IMR-90 (cell line): ENCODE measurements at regions not wholly inside any gene's neighbourhood (a gene's known extent, or its start where the extent isn't known, plus 50 kb on each side); places are given as distances from the start of the nearest gene placed in this dataset.

Source experiments
- ATAC-seq: fragments of 200-7000 bp; cut with Tn5 transposase; 2 replicates; pipeline ENCODE4 v1.9.1; 2020; ENCODE audit warnings: low read depth, mild to moderate bottlenecking, moderate library complexity
- BruUV-seq: library from RNA; stranded (reverse); fragments of 400-500 nt; replicated peaks from 2 replicates; lab custom pipeline; 2021; lab: Mats Ljungman, UMichigan
- CTCF ChIA-PET: fragments of 300-600 bp; formaldehyde crosslinking; extraction: SDS; loops from one replicate; lab custom pipeline; 2021; ENCODE audit warnings: antibody characterized with exemption; lab: Yijun Ruan, JAX
- POLR2A ChIA-PET: fragments of 300-600 bp; sonication (Branson Sonifier 250); formaldehyde crosslinking; loops from one replicate; lab custom pipeline; 2022; ENCODE audit warnings: antibody characterized with exemption; ENCODE audit not compliant: unreplicated experiment; lab: Charles Lee
- DNase-seq: peaks from one replicate; pipeline ENCODE4 v3.0.0; 2013
- H2AFZ ChIP-seq: replicated peaks from 2 replicates; pipeline ENCODE3; 2013; ENCODE audit warnings: low read length, mild to moderate bottlenecking; ENCODE audit not compliant: poor library complexity
- H2AK5ac ChIP-seq: 2 replicates; pipeline ENCODE4 v1.6.1; 2013; ENCODE audit warnings: low read depth, low read length, inconsistent platforms
- H2AK9ac ChIP-seq: replicated peaks from 2 replicates; pipeline ENCODE3; 2013; ENCODE audit warnings: mild to moderate bottlenecking, low read depth, low read length, moderate library complexity; ENCODE audit not compliant: poor library complexity
- H2BK120ac ChIP-seq: 2 replicates; pipeline ENCODE4 v1.6.1; 2013; ENCODE audit warnings: low read depth, low read length, inconsistent platforms
- H2BK15ac ChIP-seq: 3 replicates; pipeline ENCODE4 v1.6.1; 2013; ENCODE audit warnings: low read depth, low read length, inconsistent platforms
- H2BK20ac ChIP-seq: 2 replicates; pipeline ENCODE4 v1.6.1; 2013; ENCODE audit warnings: low read depth, mild to moderate bottlenecking, inconsistent platforms, low read length, moderate library complexity
- H2BK5ac ChIP-seq: 2 replicates; pipeline ENCODE4 v1.6.1; 2013; ENCODE audit warnings: mild to moderate bottlenecking, low read depth, low read length, inconsistent platforms; ENCODE audit not compliant: poor library complexity, severe bottlenecking
- H3K14ac ChIP-seq: replicated peaks from 2 replicates; pipeline ENCODE4 v1.6.1; 2013; ENCODE audit warnings: low read depth, low read length, inconsistent platforms
- H3K18ac ChIP-seq: 2 replicates; pipeline ENCODE4 v1.6.1; 2013; ENCODE audit warnings: low read depth, low read length, control low read depth
- H3K23ac ChIP-seq: 2 replicates; pipeline ENCODE4 v1.6.1; 2013; ENCODE audit warnings: low read depth, low read length, inconsistent platforms
- H3K27ac ChIP-seq: 2 replicates; pipeline ENCODE4 v1.5.1; 2013; ENCODE audit warnings: mild to moderate bottlenecking, control low read depth, low read length; ENCODE audit not compliant: insufficient read depth
- H3K27me3 ChIP-seq: 2 replicates; pipeline ENCODE4 v1.6.1; 2013; ENCODE audit warnings: low read length; ENCODE audit not compliant: control insufficient read depth, insufficient read depth
- H3K36me3 ChIP-seq: 2 replicates; pipeline ENCODE4 v1.6.1; 2013; ENCODE audit warnings: low read length, mixed read lengths; ENCODE audit not compliant: control insufficient read depth, insufficient read depth
- H3K4ac ChIP-seq: 2 replicates; pipeline ENCODE4 v1.6.1; 2013; ENCODE audit warnings: low read depth, low read length, inconsistent platforms
- H3K4me1 ChIP-seq: 2 replicates; pipeline ENCODE4 v1.6.1; 2013; ENCODE audit warnings: low read length, mixed read lengths; ENCODE audit not compliant: control insufficient read depth, insufficient read depth
- H3K4me2 ChIP-seq: 2 replicates; pipeline ENCODE4 v1.6.1; 2013; ENCODE audit warnings: low read depth, mild to moderate bottlenecking, control low read depth, low read length, moderate library complexity
- H3K4me3 ChIP-seq: 2 replicates; pipeline ENCODE4 v1.5.1; 2013; ENCODE audit warnings: low read depth, mild to moderate bottlenecking, control low read depth, low read length, moderate library complexity; ENCODE audit not compliant: insufficient read depth
- H3K56ac ChIP-seq: 2 replicates; pipeline ENCODE4 v1.6.1; 2013; ENCODE audit warnings: low read length, inconsistent platforms; ENCODE audit not compliant: insufficient read depth; ENCODE audit errors: extremely low read depth
- H3K79me1 ChIP-seq, 2 experiments: 2 replicates each; pipeline ENCODE4 v1.6.1; 2013; ENCODE audit warnings: low read length in 2 of 2, inconsistent platforms in 1 of 2, low read depth in 1 of 2
- H3K9ac ChIP-seq: 2 replicates; pipeline ENCODE4 v1.6.1; 2013; ENCODE audit warnings: low read depth, low read length, control low read depth
- H3K9me1 ChIP-seq: 2 replicates; pipeline ENCODE4 v1.6.1; 2013; ENCODE audit warnings: low read length, inconsistent platforms; ENCODE audit not compliant: insufficient read depth
- H3K9me3 ChIP-seq: 2 replicates; pipeline ENCODE4 v1.6.1; 2013; ENCODE audit warnings: low read length; ENCODE audit not compliant: control insufficient read depth, insufficient read depth
- H4K20me1 ChIP-seq: 2 replicates; pipeline ENCODE4 v1.6.1; 2013; ENCODE audit warnings: low read length, inconsistent platforms; ENCODE audit not compliant: insufficient read depth
- H4K5ac ChIP-seq: 2 replicates; pipeline ENCODE4 v1.6.1; 2013; ENCODE audit warnings: mild to moderate bottlenecking, low read depth, low read length, control low read depth
- H4K8ac ChIP-seq, 2 experiments: 2 replicates each; pipeline ENCODE4 v1.6.1; 2013; ENCODE audit warnings: low read depth in 2 of 2, low read length in 2 of 2, control low read depth in 1 of 2, inconsistent platforms in 1 of 2
- H4K91ac ChIP-seq: 2 replicates; pipeline ENCODE4 v1.6.1; 2013; ENCODE audit warnings: low read depth, low read length, inconsistent platforms; ENCODE audit not compliant: insufficient read depth
- BHLHE40 ChIP-seq: fragments of 150-350 bp; IDR thresholded peaks from 2 replicates; pipeline ENCODE4 v1.6.1; 2016; ENCODE audit warnings: mild to moderate bottlenecking, low read depth, low read length
- CEBPB ChIP-seq: IDR thresholded peaks from 2 replicates; pipeline ENCODE4 v1.6.1; 2012; ENCODE audit warnings: low read depth, low read length, improper control_type of control experiment
- CHD1 ChIP-seq: IDR thresholded peaks from 2 replicates; pipeline ENCODE4 v1.6.1; 2012; ENCODE audit warnings: low read depth, low read length, improper control_type of control experiment
- FOS ChIP-seq: fragments of 150-350 bp; IDR thresholded peaks from 2 replicates; pipeline ENCODE4 v1.6.1; 2016; ENCODE audit warnings: low read depth, low read length
- MAFK ChIP-seq: IDR thresholded peaks from 2 replicates; pipeline ENCODE4 v1.6.1; 2012; ENCODE audit warnings: low read depth, low read length, improper control_type of control experiment
- MAZ ChIP-seq: IDR thresholded peaks from 2 replicates; pipeline ENCODE4 v1.6.1; 2012; ENCODE audit warnings: low read depth, mild to moderate bottlenecking, low read length, improper control_type of control experiment, moderate library complexity, borderline replicate concordance
- MXI1 ChIP-seq: IDR thresholded peaks from 2 replicates; pipeline ENCODE4 v1.6.1; 2012; ENCODE audit warnings: low read depth, mild to moderate bottlenecking, low read length, moderate library complexity, borderline replicate concordance
- NFE2L2 ChIP-seq: fragments of 150-350 bp; IDR thresholded peaks from 2 replicates; pipeline ENCODE4 v1.6.1; 2016; ENCODE audit warnings: low read depth, mild to moderate bottlenecking, low read length
- POLR2A ChIP-seq: IDR thresholded peaks from 2 replicates; pipeline ENCODE4 v1.6.1; 2012; ENCODE audit warnings: mild to moderate bottlenecking, low read depth, low read length
- RCOR1 ChIP-seq: IDR thresholded peaks from 2 replicates; pipeline ENCODE4 v1.6.1; 2012; ENCODE audit warnings: mild to moderate bottlenecking, low read length, improper control_type of control experiment; ENCODE audit not compliant: insufficient replicate concordance
- RFX5 ChIP-seq: IDR thresholded peaks from 2 replicates; pipeline ENCODE4 v1.8.0; 2012; ENCODE audit warnings: low read depth, mild to moderate bottlenecking, low read length, moderate library complexity
- SMC3 ChIP-seq: fragments of 150-350 bp; IDR thresholded peaks from 2 replicates; pipeline ENCODE4 v1.6.1; 2016; ENCODE audit warnings: low read depth, mild to moderate bottlenecking, antibody characterized with exemption, low read length, moderate library complexity
- WGBS, 2 experiments: methylation state at CpG; one replicate each; pipeline versions ENCODE4 v1.1.5 to v1.1.7; 2013; ENCODE audit warnings: missing lambda C conversion rate in 2 of 2; ENCODE audit not compliant: insufficient read length in 1 of 2; ENCODE audit errors: extremely low coverage in 2 of 2; 5-methylcytosine and 5-hydroxymethylcytosine counted together
- dilution Hi-C: fragments of 300-500 bp; cut with HindIII; formaldehyde crosslinking; loops from one replicate; pipeline ENCODE4 v1.14.3; 2018; ENCODE audit warnings: low sequenced_read_pairs; ENCODE audit not compliant: unreplicated experiment
- in situ Hi-C: fragments of 300-500 bp; cut with MboI; formaldehyde crosslinking; loops from 3 replicates; pipeline ENCODE4 v1.14.3; 2019; ENCODE audit warnings: low sequenced_read_pairs, inconsistent platforms, mixed read lengths
- intact Hi-C: fragments of 100-400 bp; cut with micrococcal nuclease; formaldehyde crosslinking; loops from 2 replicates; pipeline ENCODE4 v1.10.0; 2022
- TF ChIP-seq, protein P1 (sequence below): fragments of 150-350 bp; IDR thresholded peaks from 2 replicates; pipeline ENCODE4 v1.6.1; 2016; ENCODE audit warnings: low read depth, mild to moderate bottlenecking, low read length, moderate library complexity, borderline replicate concordance
- TF ChIP-seq, protein P2 (sequence below): fragments of 150-350 bp; IDR thresholded peaks from 2 replicates; pipeline ENCODE4 v1.6.1; 2017; ENCODE audit warnings: mild to moderate bottlenecking, antibody characterized with exemption, low read length, low read depth
- TF ChIP-seq, protein P3 (sequence below): conservative IDR thresholded peaks from 2 replicates; pipeline ENCODE4 v1.5.1; 2012; ENCODE audit warnings: mild to moderate bottlenecking, low read depth, low read length, improper control_type of control experiment

DNA sequence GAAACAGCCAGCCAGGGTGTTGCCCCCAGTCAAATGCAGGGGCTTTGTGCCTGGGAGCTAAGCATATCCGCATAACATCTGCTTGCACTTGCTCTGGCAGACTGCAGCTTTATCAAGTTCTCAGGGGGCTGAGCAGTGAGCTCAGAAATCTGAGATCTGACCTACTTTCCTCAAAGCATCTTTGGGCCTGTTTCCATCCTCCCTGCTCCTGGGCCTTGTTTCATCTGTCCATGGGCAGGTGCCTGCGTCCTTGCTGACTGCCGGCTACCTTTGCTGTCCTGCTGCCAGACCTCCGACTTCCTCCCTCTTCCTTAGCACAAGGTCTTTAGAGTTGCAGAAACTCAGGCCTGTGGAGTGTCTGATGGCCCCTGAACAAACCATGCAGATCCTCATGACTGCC, 131.2 kb upstream of the B3GAT1 start:
- Histone ChIP-seq H3K9me1 (no peaks in the 10 kb centered on the region), H3K9ac (no peak overlapping the region), H2AK9ac (no peak overlapping the region), H3K36me3 (no peaks in the 10 kb centered on the region), H4K20me1 (no peaks in the 10 kb centered on the region), H2BK5ac (no peak overlapping the region), H3K56ac (no peak overlapping the region), H3K79me1 (no peaks in the 10 kb centered on the region), H3K23ac (no peak overlapping the region), H2BK15ac (no peak overlapping the region), H3K9me3 (peaks cover 41% of the 10 kb centered on the region), H3K4me3 (no peak overlapping the region), H4K91ac (no peak overlapping the region), H3K27me3 (no peaks in the 10 kb centered on the region), H2AK5ac (no peak overlapping the region), H3K14ac (no peak overlapping the region), H4K5ac (no peak overlapping the region), H2AFZ (no peak overlapping the region), H3K18ac (no peak overlapping the region), H3K4me1 (no peaks in the 10 kb centered on the region), H3K4ac (no peak overlapping the region), H2BK120ac (no peak overlapping the region), H4K8ac (no peak overlapping the region), H3K27ac (no peak overlapping the region), H2BK20ac (no peak overlapping the region), H3K4me2 (no peak overlapping the region)
- in situ Hi-C loops (no loop called here), intact Hi-C loops (no loop called here), dilution Hi-C loops (no loop called here)
- DNase-seq (no peak), ATAC-seq (no peak)
- 60% methylated on average over 1 of the region's 4 CpGs; no CpG with 5 or more reads in 1 of the 2 experiments for WGBS, 2 experiments
- POLR2A ChIA-PET = no interaction called here
- no TSS peak for BruUV-seq
- CTCF ChIA-PET = no interaction called here
- TF ChIP-seq, protein P1, sequence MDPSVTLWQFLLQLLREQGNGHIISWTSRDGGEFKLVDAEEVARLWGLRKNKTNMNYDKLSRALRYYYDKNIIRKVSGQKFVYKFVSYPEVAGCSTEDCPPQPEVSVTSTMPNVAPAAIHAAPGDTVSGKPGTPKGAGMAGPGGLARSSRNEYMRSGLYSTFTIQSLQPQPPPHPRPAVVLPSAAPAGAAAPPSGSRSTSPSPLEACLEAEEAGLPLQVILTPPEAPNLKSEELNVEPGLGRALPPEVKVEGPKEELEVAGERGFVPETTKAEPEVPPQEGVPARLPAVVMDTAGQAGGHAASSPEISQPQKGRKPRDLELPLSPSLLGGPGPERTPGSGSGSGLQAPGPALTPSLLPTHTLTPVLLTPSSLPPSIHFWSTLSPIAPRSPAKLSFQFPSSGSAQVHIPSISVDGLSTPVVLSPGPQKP = no peak
- no peak for TF ChIP-seq SMC3
- no peak for TF ChIP-seq RFX5
- TF ChIP-seq MXI1 = no peak
- TF ChIP-seq CEBPB = no peak
- no peak for TF ChIP-seq POLR2A
- no peak for TF ChIP-seq MAZ
- TF ChIP-seq, protein P2, sequence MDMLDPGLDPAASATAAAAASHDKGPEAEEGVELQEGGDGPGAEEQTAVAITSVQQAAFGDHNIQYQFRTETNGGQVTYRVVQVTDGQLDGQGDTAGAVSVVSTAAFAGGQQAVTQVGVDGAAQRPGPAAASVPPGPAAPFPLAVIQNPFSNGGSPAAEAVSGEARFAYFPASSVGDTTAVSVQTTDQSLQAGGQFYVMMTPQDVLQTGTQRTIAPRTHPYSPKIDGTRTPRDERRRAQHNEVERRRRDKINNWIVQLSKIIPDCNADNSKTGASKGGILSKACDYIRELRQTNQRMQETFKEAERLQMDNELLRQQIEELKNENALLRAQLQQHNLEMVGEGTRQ = no peak
- TF ChIP-seq CHD1 = no peak
- TF ChIP-seq, protein P3, sequence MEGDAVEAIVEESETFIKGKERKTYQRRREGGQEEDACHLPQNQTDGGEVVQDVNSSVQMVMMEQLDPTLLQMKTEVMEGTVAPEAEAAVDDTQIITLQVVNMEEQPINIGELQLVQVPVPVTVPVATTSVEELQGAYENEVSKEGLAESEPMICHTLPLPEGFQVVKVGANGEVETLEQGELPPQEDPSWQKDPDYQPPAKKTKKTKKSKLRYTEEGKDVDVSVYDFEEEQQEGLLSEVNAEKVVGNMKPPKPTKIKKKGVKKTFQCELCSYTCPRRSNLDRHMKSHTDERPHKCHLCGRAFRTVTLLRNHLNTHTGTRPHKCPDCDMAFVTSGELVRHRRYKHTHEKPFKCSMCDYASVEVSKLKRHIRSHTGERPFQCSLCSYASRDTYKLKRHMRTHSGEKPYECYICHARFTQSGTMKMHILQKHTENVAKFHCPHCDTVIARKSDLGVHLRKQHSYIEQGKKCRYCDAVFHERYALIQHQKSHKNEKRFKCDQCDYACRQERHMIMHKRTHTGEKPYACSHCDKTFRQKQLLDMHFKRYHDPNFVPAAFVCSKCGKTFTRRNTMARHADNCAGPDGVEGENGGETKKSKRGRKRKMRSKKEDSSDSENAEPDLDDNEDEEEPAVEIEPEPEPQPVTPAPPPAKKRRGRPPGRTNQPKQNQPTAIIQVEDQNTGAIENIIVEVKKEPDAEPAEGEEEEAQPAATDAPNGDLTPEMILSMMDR = no peak
- no peak for TF ChIP-seq FOS
- TF ChIP-seq RCOR1 = no peak
- TF ChIP-seq NFE2L2 = no peak
- no peak for TF ChIP-seq BHLHE40
- no peak for TF ChIP-seq MAFK
